ENCODE measurements at regions not wholly inside any gene's neighbourhood (a gene's known extent, or its start where the extent isn't known, plus 50 kb on each side); places are given as distances from the start of the nearest gene placed in this dataset.

DNA sequence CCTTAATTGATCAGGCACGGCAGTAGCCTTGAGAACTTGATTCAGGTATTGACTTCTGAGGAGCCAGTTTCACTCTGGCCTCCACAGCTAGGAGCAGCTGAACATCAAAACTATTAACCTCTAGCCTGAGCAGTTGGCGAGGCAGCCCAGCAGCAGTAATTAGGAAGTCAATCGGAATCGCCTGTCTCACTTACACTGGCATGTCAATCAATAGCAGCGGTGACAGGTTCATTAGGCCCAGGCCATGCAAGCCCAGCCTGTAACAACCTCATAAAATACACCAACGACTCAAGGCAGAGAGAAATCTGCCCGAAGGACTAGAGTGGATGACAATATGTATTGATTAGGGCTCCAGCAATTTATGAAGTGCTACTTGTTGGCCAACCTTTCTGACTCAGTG, 255.4 kb upstream of the SKOR2 start:
- TF ChIP-seq, protein P1, sequence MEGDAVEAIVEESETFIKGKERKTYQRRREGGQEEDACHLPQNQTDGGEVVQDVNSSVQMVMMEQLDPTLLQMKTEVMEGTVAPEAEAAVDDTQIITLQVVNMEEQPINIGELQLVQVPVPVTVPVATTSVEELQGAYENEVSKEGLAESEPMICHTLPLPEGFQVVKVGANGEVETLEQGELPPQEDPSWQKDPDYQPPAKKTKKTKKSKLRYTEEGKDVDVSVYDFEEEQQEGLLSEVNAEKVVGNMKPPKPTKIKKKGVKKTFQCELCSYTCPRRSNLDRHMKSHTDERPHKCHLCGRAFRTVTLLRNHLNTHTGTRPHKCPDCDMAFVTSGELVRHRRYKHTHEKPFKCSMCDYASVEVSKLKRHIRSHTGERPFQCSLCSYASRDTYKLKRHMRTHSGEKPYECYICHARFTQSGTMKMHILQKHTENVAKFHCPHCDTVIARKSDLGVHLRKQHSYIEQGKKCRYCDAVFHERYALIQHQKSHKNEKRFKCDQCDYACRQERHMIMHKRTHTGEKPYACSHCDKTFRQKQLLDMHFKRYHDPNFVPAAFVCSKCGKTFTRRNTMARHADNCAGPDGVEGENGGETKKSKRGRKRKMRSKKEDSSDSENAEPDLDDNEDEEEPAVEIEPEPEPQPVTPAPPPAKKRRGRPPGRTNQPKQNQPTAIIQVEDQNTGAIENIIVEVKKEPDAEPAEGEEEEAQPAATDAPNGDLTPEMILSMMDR (IDR thresholded peaks at IDR 0.05), result no peak
- no peak for TF ChIP-seq POLR2AphosphoS5 (IDR thresholded peaks at IDR 0.05; ENCODE audit: low read depth, low read length)
- no peak for TF ChIP-seq SIN3A (IDR thresholded peaks at IDR 0.05; ENCODE audit: borderline replicate concordance, insufficient read depth, low read depth, low read length)
- TF ChIP-seq, protein P2, sequence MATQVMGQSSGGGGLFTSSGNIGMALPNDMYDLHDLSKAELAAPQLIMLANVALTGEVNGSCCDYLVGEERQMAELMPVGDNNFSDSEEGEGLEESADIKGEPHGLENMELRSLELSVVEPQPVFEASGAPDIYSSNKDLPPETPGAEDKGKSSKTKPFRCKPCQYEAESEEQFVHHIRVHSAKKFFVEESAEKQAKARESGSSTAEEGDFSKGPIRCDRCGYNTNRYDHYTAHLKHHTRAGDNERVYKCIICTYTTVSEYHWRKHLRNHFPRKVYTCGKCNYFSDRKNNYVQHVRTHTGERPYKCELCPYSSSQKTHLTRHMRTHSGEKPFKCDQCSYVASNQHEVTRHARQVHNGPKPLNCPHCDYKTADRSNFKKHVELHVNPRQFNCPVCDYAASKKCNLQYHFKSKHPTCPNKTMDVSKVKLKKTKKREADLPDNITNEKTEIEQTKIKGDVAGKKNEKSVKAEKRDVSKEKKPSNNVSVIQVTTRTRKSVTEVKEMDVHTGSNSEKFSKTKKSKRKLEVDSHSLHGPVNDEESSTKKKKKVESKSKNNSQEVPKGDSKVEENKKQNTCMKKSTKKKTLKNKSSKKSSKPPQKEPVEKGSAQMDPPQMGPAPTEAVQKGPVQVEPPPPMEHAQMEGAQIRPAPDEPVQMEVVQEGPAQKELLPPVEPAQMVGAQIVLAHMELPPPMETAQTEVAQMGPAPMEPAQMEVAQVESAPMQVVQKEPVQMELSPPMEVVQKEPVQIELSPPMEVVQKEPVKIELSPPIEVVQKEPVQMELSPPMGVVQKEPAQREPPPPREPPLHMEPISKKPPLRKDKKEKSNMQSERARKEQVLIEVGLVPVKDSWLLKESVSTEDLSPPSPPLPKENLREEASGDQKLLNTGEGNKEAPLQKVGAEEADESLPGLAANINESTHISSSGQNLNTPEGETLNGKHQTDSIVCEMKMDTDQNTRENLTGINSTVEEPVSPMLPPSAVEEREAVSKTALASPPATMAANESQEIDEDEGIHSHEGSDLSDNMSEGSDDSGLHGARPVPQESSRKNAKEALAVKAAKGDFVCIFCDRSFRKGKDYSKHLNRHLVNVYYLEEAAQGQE (IDR thresholded peaks at IDR 0.05; ENCODE audit: insufficient read depth in 1 of 2, low read depth in 2 of 2, low read length in 1 of 2), result no peak
- no peak for TF ChIP-seq TCF7L2 (IDR thresholded peaks at IDR 0.05; ENCODE audit: low read depth, low read length)

Data from Panc1 (cell line).